Brain microvascular endothelial cell (primary cell): ENCODE measurements at regions not wholly inside any gene's neighbourhood (a gene's known extent, or its start where the extent isn't known, plus 50 kb on each side); places are given as distances from the start of the nearest gene placed in this dataset.

ENCODE experiments used
- DNase-seq: peaks from one replicate; pipeline ENCODE4 v3.0.0-alpha.2; 2020
- H3K27ac ChIP-seq: fragments of 250-450 bp; sonication (Bioruptor Pico); 2 replicates; pipeline ENCODE4 v1.5.1; 2020; ENCODE audit warnings: mild to moderate bottlenecking, moderate library complexity
- H3K27me3 ChIP-seq: fragments of 250-450 bp; sonication (Bioruptor Pico); replicated peaks from 2 replicates; pipeline ENCODE4 v1.5.1; 2020; ENCODE audit warnings: mild to moderate bottlenecking
- H3K36me3 ChIP-seq: fragments of 250-450 bp; sonication (Bioruptor Pico); replicated peaks from 2 replicates; pipeline ENCODE4 v1.5.1; 2020; ENCODE audit warnings: mild to moderate bottlenecking
- H3K4me3 ChIP-seq: 2 replicates; pipeline ENCODE4 v1.5.1; 2011; ENCODE audit warnings: low read depth, mild to moderate bottlenecking, control low read depth, low read length, moderate library complexity
- CTCF ChIP-seq: IDR thresholded peaks from 2 replicates; pipeline ENCODE4 v1.5.1; 2011; ENCODE audit warnings: low read depth, mild to moderate bottlenecking, moderate library complexity, low read length, control low read depth, inconsistent platforms; ENCODE audit errors: missing control alignments
- in situ Hi-C: cut with HindIII; loops from 2 replicates; pipeline ENCODE4 v1.10.0; 2017; ENCODE audit warnings: low sequenced_read_pairs, low pct_ligation_motif_present

GRCh38 chr12:23431006-23431405 lies 518.5 kb downstream of the SOX5 start:
- no peak for TF ChIP-seq CTCF
- Histone ChIP-seq H3K27me3 (no peaks in the 10 kb centered on the region), H3K27ac (no peak overlapping the region), H3K36me3 (no peaks in the 10 kb centered on the region), H3K4me3 (no peak overlapping the region)
- in situ Hi-C loops, result no loop called here
- no peak for DNase-seq

DNA sequence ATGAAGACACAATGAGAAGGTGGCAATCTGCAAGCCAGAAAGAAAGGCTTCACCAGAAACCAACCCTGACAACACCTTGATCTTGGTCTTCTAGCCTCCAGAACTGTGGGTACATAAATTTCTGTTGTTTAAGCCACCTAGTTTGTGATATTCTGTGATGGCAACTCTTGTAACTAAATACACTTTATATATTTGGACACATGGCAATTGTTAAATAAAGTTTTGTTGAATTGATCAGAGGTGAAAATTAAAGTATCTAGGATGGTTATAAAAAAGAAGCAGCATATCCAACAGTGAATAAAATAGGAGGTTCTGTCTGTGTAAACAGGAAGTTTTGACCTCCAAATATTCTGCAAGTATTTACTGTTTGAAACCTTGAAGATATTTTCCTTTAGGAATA lies 516.3 kb downstream of the SOX5 start:
- no peak for DNase-seq
- Histone ChIP-seq H3K27ac (no peak overlapping the region), H3K4me3 (no peak overlapping the region), H3K27me3 (no peaks in the 10 kb centered on the region), H3K36me3 (no peaks in the 10 kb centered on the region)
- in situ Hi-C loops, result no loop called here
- TF ChIP-seq CTCF, result no peak

- no peak overlapping the region for H3K4me3 ChIP-seq
- no peak for TF ChIP-seq CTCF
- in situ Hi-C loops, result no loop called here
- no peaks in the 10 kb centered on the region for H3K36me3 ChIP-seq
- no peak overlapping the region for H3K27ac ChIP-seq
- no peaks in the 10 kb centered on the region for H3K27me3 ChIP-seq
- no peak for DNase-seq
Measured at GRCh38 chr12:23434154-23434553, 515.3 kb downstream of the SOX5 start.

GRCh38 chr12:23446746-23447145 lies 502.7 kb downstream of the SOX5 start:
- in situ Hi-C loops, result no loop called here
- Histone ChIP-seq H3K27ac (no peak overlapping the region), H3K36me3 (no peaks in the 10 kb centered on the region), H3K4me3 (no peak overlapping the region), H3K27me3 (no peaks in the 10 kb centered on the region)
- no peak for DNase-seq
- no peak for TF ChIP-seq CTCF

DNA sequence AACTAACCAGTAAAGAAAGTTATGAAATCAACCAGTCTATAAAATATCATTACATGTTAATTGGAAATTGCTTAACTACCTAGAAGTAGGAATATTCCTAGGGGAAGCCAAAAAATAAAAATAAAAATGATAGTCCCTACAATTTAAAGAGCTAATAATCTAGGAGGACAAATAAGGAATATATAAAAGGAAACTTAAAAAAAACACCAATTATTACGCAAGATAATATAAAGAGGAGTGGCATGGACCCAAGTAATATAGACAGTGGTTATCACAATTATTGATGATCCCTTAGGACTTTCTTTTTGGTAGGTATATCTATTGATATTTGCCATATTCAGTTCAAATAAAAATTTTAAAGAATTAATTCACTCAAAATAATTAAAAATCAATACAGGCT lies 498.7 kb downstream of the SOX5 start:
- Histone ChIP-seq H3K4me3 (no peak overlapping the region), H3K27ac (no peak overlapping the region), H3K36me3 (no peaks in the 10 kb centered on the region), H3K27me3 (no peaks in the 10 kb centered on the region)
- in situ Hi-C loops, result no loop called here
- no peak for TF ChIP-seq CTCF
- DNase-seq, result no peak

DNA sequence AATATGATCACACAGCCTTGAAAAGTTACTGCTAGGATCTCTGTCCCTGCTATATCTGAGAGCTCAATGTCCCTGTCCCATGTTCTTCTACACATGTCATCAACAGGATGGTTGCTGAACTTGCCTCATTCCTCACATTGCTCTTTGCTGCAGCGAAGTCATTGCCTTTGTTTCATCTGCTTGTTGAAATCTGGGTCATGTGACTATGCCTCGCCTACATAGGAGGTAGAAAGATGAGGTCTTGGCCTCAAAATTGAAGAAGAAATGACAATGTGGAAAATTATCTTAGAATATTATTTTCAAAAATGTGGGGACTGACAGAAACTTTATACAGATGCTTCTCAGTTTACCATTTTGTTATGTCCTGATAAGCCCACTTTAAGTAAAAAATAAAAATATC lies 494.2 kb downstream of the SOX5 start:
- TF ChIP-seq CTCF, result no peak
- no peak overlapping the region for H3K4me3 ChIP-seq
- in situ Hi-C loops, result no loop called here
- DNase-seq, result no peak
- no peaks in the 10 kb centered on the region for H3K36me3 ChIP-seq
- H3K27ac ChIP-seq, result no peak overlapping the region
- H3K27me3 ChIP-seq, result no peaks in the 10 kb centered on the region
